Liver (tissue), 3 donors: ENCODE measurements at regions not wholly inside any gene's neighbourhood (a gene's known extent, or its start where the extent isn't known, plus 50 kb on each side); places are given as distances from the start of the nearest gene placed in this dataset.
"Not testable (repeated sequence)": the region's sequence is repeated elsewhere in the genome, so short reads cannot be mapped to it uniquely, and the experiment has no call there.

Experiments used
- RAD21 ChIP-seq, 2 donors: IDR thresholded peaks; 2 replicates each; pipeline ENCODE4 v1.6.1; 2016; ENCODE audit warnings: antibody characterized with exemption in 2 of 2, mild to moderate bottlenecking in 2 of 2
- RXRA ChIP-seq, 2 donors: IDR thresholded peaks; 2 replicates each; pipeline ENCODE4 v1.6.1; 2017 to 2018; ENCODE audit warnings: antibody characterized with exemption in 2 of 2, mild to moderate bottlenecking in 1 of 2
- SP1 ChIP-seq: IDR thresholded peaks from 2 replicates; pipeline ENCODE4 v1.6.1; 2018; ENCODE audit warnings: antibody characterized with exemption, mild to moderate bottlenecking
- TAF1 ChIP-seq: conservative IDR thresholded peaks from 2 replicates; pipeline ENCODE4 v1.6.1; 2016; ENCODE audit warnings: antibody characterized with exemption, mild to moderate bottlenecking
- TF ChIP-seq, protein P1 (sequence below): fragments of 150-350 bp; IDR thresholded peaks from 2 replicates; pipeline ENCODE4 v1.5.1; 2017; ENCODE audit warnings: improper control_type of control experiment, low read depth, low read length; ENCODE audit not compliant: missing input control
- TF ChIP-seq, protein P2 (sequence below): IDR thresholded peaks from 2 replicates; pipeline ENCODE4 v1.6.1; 2016; ENCODE audit warnings: antibody characterized with exemption
- TF ChIP-seq, protein P3 (sequence below): IDR thresholded peaks from 2 replicates; pipeline ENCODE4 v1.6.1; 2016; ENCODE audit warnings: antibody characterized with exemption, mild to moderate bottlenecking
- donor health status: healthy.
- donor health status: healthy.

DNA sequence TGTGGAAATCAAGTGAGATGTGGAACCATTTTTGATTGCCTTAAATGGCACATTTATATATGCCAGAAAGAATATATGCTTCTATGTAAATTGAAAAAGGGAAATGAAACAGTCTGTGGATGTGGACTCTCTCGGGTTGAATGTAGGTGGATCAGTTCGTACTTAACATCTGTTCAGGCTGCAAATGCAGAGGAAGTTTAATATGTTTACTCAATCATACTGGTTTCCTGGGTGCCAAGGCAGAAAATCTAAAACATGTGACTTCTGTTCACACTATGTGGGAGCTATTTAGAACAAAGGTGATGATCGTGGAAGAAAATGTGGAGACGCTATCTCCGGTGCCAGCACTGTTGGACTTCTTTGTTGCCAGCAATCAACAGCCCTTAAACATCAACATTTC lies 1809.9 kb downstream of the ARAP2 start:
- TF ChIP-seq, protein P1, sequence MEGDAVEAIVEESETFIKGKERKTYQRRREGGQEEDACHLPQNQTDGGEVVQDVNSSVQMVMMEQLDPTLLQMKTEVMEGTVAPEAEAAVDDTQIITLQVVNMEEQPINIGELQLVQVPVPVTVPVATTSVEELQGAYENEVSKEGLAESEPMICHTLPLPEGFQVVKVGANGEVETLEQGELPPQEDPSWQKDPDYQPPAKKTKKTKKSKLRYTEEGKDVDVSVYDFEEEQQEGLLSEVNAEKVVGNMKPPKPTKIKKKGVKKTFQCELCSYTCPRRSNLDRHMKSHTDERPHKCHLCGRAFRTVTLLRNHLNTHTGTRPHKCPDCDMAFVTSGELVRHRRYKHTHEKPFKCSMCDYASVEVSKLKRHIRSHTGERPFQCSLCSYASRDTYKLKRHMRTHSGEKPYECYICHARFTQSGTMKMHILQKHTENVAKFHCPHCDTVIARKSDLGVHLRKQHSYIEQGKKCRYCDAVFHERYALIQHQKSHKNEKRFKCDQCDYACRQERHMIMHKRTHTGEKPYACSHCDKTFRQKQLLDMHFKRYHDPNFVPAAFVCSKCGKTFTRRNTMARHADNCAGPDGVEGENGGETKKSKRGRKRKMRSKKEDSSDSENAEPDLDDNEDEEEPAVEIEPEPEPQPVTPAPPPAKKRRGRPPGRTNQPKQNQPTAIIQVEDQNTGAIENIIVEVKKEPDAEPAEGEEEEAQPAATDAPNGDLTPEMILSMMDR, result not testable (repeated sequence)
- not testable (repeated sequence) for TF ChIP-seq TAF1; RXRA (IDR thresholded peaks at IDR 0.05); SP1; RAD21 (IDR thresholded peaks at IDR 0.05)
- TF ChIP-seq, protein P2, sequence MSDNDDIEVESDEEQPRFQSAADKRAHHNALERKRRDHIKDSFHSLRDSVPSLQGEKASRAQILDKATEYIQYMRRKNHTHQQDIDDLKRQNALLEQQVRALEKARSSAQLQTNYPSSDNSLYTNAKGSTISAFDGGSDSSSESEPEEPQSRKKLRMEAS, result not testable (repeated sequence)
- TF ChIP-seq, protein P3, sequence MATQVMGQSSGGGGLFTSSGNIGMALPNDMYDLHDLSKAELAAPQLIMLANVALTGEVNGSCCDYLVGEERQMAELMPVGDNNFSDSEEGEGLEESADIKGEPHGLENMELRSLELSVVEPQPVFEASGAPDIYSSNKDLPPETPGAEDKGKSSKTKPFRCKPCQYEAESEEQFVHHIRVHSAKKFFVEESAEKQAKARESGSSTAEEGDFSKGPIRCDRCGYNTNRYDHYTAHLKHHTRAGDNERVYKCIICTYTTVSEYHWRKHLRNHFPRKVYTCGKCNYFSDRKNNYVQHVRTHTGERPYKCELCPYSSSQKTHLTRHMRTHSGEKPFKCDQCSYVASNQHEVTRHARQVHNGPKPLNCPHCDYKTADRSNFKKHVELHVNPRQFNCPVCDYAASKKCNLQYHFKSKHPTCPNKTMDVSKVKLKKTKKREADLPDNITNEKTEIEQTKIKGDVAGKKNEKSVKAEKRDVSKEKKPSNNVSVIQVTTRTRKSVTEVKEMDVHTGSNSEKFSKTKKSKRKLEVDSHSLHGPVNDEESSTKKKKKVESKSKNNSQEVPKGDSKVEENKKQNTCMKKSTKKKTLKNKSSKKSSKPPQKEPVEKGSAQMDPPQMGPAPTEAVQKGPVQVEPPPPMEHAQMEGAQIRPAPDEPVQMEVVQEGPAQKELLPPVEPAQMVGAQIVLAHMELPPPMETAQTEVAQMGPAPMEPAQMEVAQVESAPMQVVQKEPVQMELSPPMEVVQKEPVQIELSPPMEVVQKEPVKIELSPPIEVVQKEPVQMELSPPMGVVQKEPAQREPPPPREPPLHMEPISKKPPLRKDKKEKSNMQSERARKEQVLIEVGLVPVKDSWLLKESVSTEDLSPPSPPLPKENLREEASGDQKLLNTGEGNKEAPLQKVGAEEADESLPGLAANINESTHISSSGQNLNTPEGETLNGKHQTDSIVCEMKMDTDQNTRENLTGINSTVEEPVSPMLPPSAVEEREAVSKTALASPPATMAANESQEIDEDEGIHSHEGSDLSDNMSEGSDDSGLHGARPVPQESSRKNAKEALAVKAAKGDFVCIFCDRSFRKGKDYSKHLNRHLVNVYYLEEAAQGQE, result not testable (repeated sequence)
